OCI-LY3 (cell line): ENCODE measurements at regions not wholly inside any gene's neighbourhood (a gene's known extent, or its start where the extent isn't known, plus 50 kb on each side); places are given as distances from the start of the nearest gene placed in this dataset.

Experiments used
- H2AFZ ChIP-seq: fragments of 200-600, 300-600 bp; shearing (Covaris generic); 2 replicates; pipeline ENCODE4 v1.6.0; 2014; ENCODE audit warnings: antibody characterized with exemption, low read depth, low read length
- H3K27ac ChIP-seq: fragments of 200-600, 300-600 bp; sonication (generic); 2 replicates; pipeline ENCODE4 v1.5.1; 2014; ENCODE audit warnings: mild to moderate bottlenecking, low read length, moderate library complexity, mixed read lengths
- H3K27me3 ChIP-seq: fragments of 200-600, 300-600 bp; sonication (generic); 2 replicates; pipeline ENCODE4 v1.6.1; 2014; ENCODE audit warnings: low read depth, low read length, mixed read lengths
- H3K36me3 ChIP-seq: fragments of 200-600, 300-600 bp; sonication (generic); replicated peaks from 2 replicates; pipeline ENCODE3; 2014; ENCODE audit warnings: low read depth, low read length, mixed read lengths
- H3K4me1 ChIP-seq: fragments of 300-600, 200-600 bp; sonication (generic); 2 replicates; pipeline ENCODE4 v1.6.1; 2014; ENCODE audit warnings: low read length, mixed read lengths
- H3K4me2 ChIP-seq: fragments of 200-600, 300-600 bp; sonication (generic); 2 replicates; pipeline ENCODE4 v1.6.1; 2014; ENCODE audit warnings: low read length, mixed read lengths
- H3K4me3 ChIP-seq: fragments of 300-600, 200-600 bp; sonication (generic); 2 replicates; pipeline ENCODE4 v1.5.1; 2014; ENCODE audit warnings: antibody characterized with exemption, mild to moderate bottlenecking, low read length, moderate library complexity
- H3K79me2 ChIP-seq: fragments of 300-600, 200-600 bp; shearing (Covaris generic); 2 replicates; pipeline ENCODE4 v1.6.1; 2014; ENCODE audit warnings: mild to moderate bottlenecking, low read length, mixed read lengths
- H3K9ac ChIP-seq: fragments of 300-600, 200-600 bp; shearing (Covaris generic); 2 replicates; pipeline ENCODE4 v1.6.0; 2014; ENCODE audit warnings: mild to moderate bottlenecking, low read length, moderate library complexity
- H3K9me3 ChIP-seq: fragments of 200-600, 300-600 bp; shearing (Covaris generic); 2 replicates; pipeline ENCODE4 v1.6.1; 2014; ENCODE audit warnings: low read length, mixed read lengths; ENCODE audit not compliant: insufficient read depth
- H4K20me1 ChIP-seq: fragments of 200-600, 300-600 bp; sonication (generic); 2 replicates; pipeline ENCODE4 v1.6.1; 2016; ENCODE audit warnings: low read length, mixed read lengths; ENCODE audit not compliant: insufficient read depth
- CTCF ChIP-seq: fragments of 200-600, 300-600 bp; sonication (generic); IDR thresholded peaks from 2 replicates; pipeline ENCODE4 v1.5.1; 2014; ENCODE audit warnings: antibody characterized with exemption, low read length, low read depth
- EZH2phosphoT487 ChIP-seq: fragments of 200-600 bp; shearing (Covaris generic); IDR thresholded peaks from 2 replicates; pipeline ENCODE4 v1.6.1; 2018; ENCODE audit warnings: antibody characterized with exemption, mixed run types, low read depth

GRCh38 chr16:8380311-8380710, 210.0 kb downstream of the TMEM114 start:
- TF ChIP-seq CTCF (no peak), EZH2phosphoT487 (no peak)
- Histone ChIP-seq H3K4me3 (no peak overlapping the region), H3K27ac (no peak overlapping the region), H3K79me2 (no peaks in the 10 kb centered on the region), H3K36me3 (no peaks in the 10 kb centered on the region), H3K9ac (no peak overlapping the region), H3K4me2 (no peak overlapping the region), H3K27me3 (no peaks in the 10 kb centered on the region), H3K9me3 (no peaks in the 10 kb centered on the region), H3K4me1 (no peaks in the 10 kb centered on the region), H2AFZ (no peak overlapping the region), H4K20me1 (no peaks in the 10 kb centered on the region)

- no peaks in the 10 kb centered on the region for H3K27me3 ChIP-seq
- H3K27ac ChIP-seq, result no peak overlapping the region
- H3K4me2 ChIP-seq, result no peak overlapping the region
- H3K9me3 ChIP-seq, result no peaks in the 10 kb centered on the region
- H4K20me1 ChIP-seq, result no peaks in the 10 kb centered on the region
- H3K4me1 ChIP-seq, result no peaks in the 10 kb centered on the region
- no peak overlapping the region for H3K9ac ChIP-seq
- H3K79me2 ChIP-seq, result no peaks in the 10 kb centered on the region
- TF ChIP-seq CTCF (no peak), EZH2phosphoT487 (no peak)
- no peak overlapping the region for H3K4me3 ChIP-seq
- no peaks in the 10 kb centered on the region for H3K36me3 ChIP-seq
- no peak overlapping the region for H2AFZ ChIP-seq
Observed at GRCh38 chr16:8377864-8378263, 212.4 kb downstream of the TMEM114 start.

- Histone ChIP-seq H2AFZ (no peak overlapping the region), H4K20me1 (no peaks in the 10 kb centered on the region), H3K4me3 (no peak overlapping the region), H3K4me1 (no peaks in the 10 kb centered on the region), H3K36me3 (no peaks in the 10 kb centered on the region), H3K27ac (no peak overlapping the region), H3K27me3 (no peaks in the 10 kb centered on the region), H3K4me2 (no peak overlapping the region), H3K79me2 (no peaks in the 10 kb centered on the region), H3K9me3 (no peaks in the 10 kb centered on the region), H3K9ac (no peak overlapping the region)
- TF ChIP-seq CTCF (no peak), EZH2phosphoT487 (no peak)
Observed at GRCh38 chr16:8376858-8377257, 213.5 kb downstream of the TMEM114 start.

- TF ChIP-seq CTCF (no peak), EZH2phosphoT487 (no peak)
- Histone ChIP-seq H3K27me3 (no peaks in the 10 kb centered on the region), H3K4me1 (no peaks in the 10 kb centered on the region), H3K79me2 (no peaks in the 10 kb centered on the region), H3K4me3 (no peak overlapping the region), H2AFZ (no peak overlapping the region), H3K9me3 (no peaks in the 10 kb centered on the region), H3K27ac (no peak overlapping the region), H3K9ac (no peak overlapping the region), H3K4me2 (no peak overlapping the region), H3K36me3 (no peaks in the 10 kb centered on the region), H4K20me1 (no peaks in the 10 kb centered on the region)
Observed at GRCh38 chr16:8376430-8376829, 213.9 kb downstream of the TMEM114 start.
